Smooth muscle cell of the brain vasculature (primary cell): ENCODE measurements at regions not wholly inside any gene's neighbourhood (a gene's known extent, or its start where the extent isn't known, plus 50 kb on each side); places are given as distances from the start of the nearest gene placed in this dataset.

ENCODE experiments used
- DNase-seq: peaks from one replicate; pipeline ENCODE4 v3.0.0-alpha.2; 2012; ENCODE audit warnings: low read depth, low spot score

GRCh38 chr2:144161061-144161460 is 358.9 kb downstream of the ZEB2 start:
- DNase-seq, result no peak

GRCh38 chr2:144159240-144159639 is 360.7 kb downstream of the ZEB2 start:
- DNase-seq, result no peak

- DNase-seq, result no peak
These were observed 361.8 kb downstream of the ZEB2 start for GRCh38 chr2:144158096-144158495.

GRCh38 chr2:144156736-144157640 is 362.9 kb downstream of the ZEB2 start:
- DNase-seq, result no peak

GRCh38 chr2:144154205-144154604 is 365.7 kb downstream of the ZEB2 start:
- DNase-seq, result no peak

- no peak for DNase-seq
These were observed 367.1 kb downstream of the ZEB2 start for GRCh38 chr2:144152817-144153271.

- DNase-seq, result no peak
These were observed 368.1 kb downstream of the ZEB2 start for GRCh38 chr2:144151851-144152250.

- no peak for DNase-seq
These were observed 368.5 kb downstream of the ZEB2 start for GRCh38 chr2:144151405-144151804.

GRCh38 chr2:144147356-144147755 is 372.6 kb downstream of the ZEB2 start:
- DNase-seq, result no peak

- DNase-seq, result no peak
These were observed 373.0 kb downstream of the ZEB2 start for GRCh38 chr2:144146876-144147275.

- no peak for DNase-seq
These were observed 373.8 kb downstream of the ZEB2 start for GRCh38 chr2:144146076-144146475.

GRCh38 chr2:144143294-144144151 is 376.4 kb downstream of the ZEB2 start:
- DNase-seq, result no peak

- no peak for DNase-seq
These were observed 379.0 kb downstream of the ZEB2 start for GRCh38 chr2:144140891-144141290.

GRCh38 chr2:144137705-144138428 is 382.1 kb downstream of the ZEB2 start:
- DNase-seq, result no peak

GRCh38 chr2:144137272-144137671 is 382.6 kb downstream of the ZEB2 start:
- DNase-seq, result no peak

GRCh38 chr2:144136297-144137010 is 383.5 kb downstream of the ZEB2 start:
- no peak for DNase-seq

- no peak for DNase-seq
These were observed 385.8 kb downstream of the ZEB2 start for GRCh38 chr2:144133936-144134665.

- DNase-seq, result peak; percentile 29
These were observed 387.6 kb downstream of the ZEB2 start for GRCh38 chr2:144132357-144132756.

GRCh38 chr2:144131042-144131441 is 388.9 kb downstream of the ZEB2 start:
- DNase-seq, result no peak

GRCh38 chr2:144130551-144130950 is 389.4 kb downstream of the ZEB2 start:
- no peak for DNase-seq
